Fibroblast of peridontal ligament (primary cell): ENCODE measurements at regions not wholly inside any gene's neighbourhood (a gene's known extent, or its start where the extent isn't known, plus 50 kb on each side); places are given as distances from the start of the nearest gene placed in this dataset.
A peak's percentile ranks its signal among the peaks of the same experiment; 100 is the strongest.

ENCODE experiments used
- DNase-seq: peaks from one replicate; pipeline ENCODE4 v3.0.0-alpha.2; 2010; ENCODE audit errors: extremely low read depth

DNA sequence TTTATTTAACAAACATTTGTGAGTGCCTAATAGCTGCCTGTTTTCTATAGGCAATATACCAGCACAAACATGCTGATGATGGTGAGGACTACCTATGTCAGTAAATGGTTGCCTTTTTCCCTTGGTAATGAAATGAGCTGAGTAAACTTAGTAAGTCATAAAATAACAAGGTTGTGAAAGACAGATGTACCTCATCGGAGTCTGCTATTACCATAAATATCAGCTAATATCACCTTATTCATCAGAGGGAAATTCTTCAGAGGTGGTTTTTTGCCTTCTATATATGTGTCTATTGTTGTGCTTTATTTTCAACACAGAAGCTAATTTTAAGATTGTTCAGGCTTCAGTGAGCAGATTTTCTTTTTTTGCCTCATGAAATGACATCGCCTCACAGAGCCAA, 1040.5 kb downstream of the DTWD2 start:
- DNase-seq = no peak

GRCh38 chr5:117947121-117947520, 1041.2 kb downstream of the DTWD2 start:
- no peak for DNase-seq

DNA sequence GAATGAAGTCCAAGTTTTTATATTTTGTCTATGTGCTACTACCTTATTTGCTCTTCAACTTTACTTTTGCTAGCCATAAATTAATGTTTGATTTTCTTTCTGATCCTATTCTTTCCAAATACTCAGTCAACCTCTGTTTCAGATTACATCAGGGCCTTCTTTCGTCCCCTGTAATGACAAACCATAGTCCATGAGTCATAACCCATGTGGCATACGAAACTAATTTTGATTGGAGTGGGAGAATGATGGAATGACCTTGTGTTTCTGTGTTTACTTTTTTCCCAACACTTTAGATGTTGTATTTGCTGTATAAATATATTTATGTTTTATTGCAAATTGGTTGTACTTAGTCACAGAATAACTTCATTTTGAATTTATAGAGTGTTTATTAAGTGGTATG, 1043.1 kb downstream of the DTWD2 start:
- DNase-seq = no peak

GRCh38 chr5:117943541-117943940, 1044.8 kb downstream of the DTWD2 start:
- DNase-seq = no peak

DNA sequence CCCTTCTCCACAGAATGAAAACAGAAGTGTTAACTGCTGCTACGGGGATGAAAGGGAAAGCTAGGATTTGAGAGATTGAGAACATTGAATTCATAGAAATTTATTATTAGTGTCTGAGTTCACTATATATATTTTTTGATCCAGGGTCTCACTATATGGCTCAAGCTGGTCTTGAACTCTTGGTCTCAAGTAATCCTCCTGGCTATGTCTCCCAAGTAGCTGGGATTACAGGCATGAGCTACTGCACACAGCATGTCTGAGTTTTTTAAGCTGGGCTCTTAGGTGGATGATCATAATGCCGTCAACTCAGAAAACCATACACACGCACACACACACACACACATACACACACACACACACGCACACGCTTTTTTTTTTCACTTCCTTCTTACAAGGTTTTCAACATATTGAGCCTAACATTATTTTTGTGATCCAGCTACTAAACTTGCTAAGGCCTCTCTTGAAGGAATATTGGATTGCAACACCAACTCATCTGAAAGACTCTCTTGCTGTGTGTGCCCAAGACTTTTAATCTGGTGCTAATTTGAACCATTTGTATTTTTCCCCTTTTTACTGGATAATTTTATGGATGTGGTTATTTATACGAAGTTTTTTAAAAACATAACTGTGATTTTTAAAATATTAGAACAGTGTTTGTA, 1045.4 kb downstream of the DTWD2 start:
- DNase-seq = no peak

GRCh38 chr5:117893211-117893610, 1095.1 kb downstream of the DTWD2 start:
- no peak for DNase-seq

DNA sequence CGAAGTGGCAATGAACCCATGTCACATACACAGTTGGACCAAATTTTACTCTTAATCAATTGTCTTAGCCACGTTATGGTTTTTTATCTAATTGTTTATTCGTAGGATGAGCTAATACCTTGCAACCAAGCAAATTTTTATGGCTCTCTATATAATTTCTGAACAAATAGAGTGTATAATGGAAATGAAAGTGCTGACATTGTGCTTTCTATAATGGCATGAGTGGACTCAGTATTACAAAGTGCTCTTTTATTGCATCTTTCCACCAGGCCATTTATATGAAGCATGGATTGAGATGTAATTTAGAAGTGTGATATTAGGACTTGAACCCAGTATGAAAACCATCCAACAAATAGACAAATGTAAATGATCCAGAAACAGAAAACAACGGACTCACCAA, 1096.0 kb downstream of the DTWD2 start:
- no peak for DNase-seq

GRCh38 chr5:117889596-117889995, 1098.8 kb downstream of the DTWD2 start:
- peak; percentile 52 for DNase-seq

DNA sequence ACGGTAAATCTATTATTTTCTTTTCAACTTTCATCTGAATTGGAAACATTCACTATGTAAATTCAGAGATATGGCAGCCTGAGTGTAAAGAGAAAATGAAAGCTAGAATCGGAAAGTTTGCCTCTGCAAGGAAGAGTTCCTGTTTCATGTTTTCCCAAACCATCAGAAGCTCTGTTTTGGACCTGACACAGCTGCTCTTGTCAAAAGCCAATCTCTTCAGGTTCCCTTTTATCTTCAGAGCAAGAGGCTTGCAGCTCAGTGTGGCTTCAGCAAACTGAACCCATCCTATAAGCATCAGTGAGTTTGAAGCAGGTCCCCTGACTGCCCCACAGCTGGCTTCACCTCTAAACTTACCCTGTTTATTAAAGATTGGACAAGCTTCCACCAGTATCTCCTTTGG, 1099.7 kb downstream of the DTWD2 start:
- DNase-seq = peak; percentile 36

GRCh38 chr5:117881426-117882230, 1106.7 kb downstream of the DTWD2 start:
- no peak for DNase-seq

GRCh38 chr5:117880932-117881331, 1107.4 kb downstream of the DTWD2 start:
- DNase-seq = no peak

- DNase-seq = no peak
Measured at GRCh38 chr5:117877731-117878130, 1110.6 kb downstream of the DTWD2 start.

DNA sequence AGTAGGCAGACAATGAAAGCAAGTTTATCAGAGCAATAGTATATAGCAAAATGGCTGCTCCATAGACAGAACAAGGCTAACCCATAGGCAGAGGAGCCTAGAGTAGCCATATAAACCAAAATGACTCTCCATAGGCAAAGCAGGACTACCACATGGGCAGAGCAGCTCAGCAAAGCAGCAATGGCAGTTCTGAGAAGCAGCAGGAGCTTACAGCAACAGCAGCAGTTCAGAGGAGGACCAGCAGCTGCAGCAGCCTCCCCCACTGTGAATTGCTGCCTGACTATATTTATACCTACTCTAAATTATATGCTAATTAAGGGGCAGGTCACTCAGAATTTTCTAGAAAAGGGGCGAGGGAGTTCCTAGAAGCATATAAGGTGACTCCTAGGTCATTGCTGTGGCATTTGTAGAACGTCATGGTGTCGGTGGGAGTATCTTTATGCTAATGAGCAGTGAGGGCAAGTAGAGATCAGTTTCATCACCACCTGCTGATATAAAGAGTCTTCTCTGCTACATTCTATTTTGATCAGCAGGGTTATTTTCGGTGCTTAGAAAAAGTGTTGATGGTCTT, 1115.5 kb downstream of the DTWD2 start:
- DNase-seq = no peak

GRCh38 chr5:117869596-117869995, 1118.8 kb downstream of the DTWD2 start:
- no peak for DNase-seq

GRCh38 chr5:117863586-117864296, 1124.6 kb downstream of the DTWD2 start:
- DNase-seq = no peak

DNA sequence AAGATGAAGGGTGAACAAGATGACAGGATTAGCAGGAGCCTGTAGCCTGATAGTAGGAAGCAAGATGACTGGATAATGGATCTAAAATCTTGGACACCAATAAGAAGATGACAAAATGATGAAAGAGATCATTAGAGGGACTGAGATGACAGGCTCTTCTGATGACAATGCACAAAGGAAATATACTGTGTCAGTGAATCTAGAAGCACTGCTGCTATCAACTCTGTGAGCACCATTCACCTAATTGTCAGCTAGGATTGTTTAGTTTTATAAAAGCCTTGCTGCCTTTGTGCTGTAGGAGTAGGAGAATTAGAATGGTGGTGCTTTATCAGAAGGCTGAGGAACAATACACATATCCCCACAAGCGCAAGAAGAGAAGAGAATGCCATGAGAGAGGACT, 1127.8 kb downstream of the DTWD2 start:
- DNase-seq = no peak

DNA sequence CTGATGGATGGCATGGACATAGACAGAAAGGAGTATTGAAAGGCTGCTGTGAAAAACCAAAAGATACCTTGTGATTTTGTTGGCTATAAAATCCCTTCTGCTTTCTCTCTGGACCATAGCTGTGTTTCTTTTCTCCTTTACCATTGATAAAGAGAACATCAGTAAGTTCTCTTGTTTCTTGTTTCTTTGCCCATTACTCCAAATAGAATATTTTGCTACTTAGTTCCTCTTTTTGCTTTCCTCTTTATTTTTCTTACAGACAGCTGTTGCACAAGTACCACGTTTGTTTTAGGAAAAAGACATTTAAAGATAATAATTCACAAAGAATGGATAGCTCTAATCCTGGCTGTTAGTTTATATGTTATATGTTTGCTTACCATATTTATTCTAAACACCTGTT, 1129.2 kb downstream of the DTWD2 start:
- DNase-seq = no peak

DNA sequence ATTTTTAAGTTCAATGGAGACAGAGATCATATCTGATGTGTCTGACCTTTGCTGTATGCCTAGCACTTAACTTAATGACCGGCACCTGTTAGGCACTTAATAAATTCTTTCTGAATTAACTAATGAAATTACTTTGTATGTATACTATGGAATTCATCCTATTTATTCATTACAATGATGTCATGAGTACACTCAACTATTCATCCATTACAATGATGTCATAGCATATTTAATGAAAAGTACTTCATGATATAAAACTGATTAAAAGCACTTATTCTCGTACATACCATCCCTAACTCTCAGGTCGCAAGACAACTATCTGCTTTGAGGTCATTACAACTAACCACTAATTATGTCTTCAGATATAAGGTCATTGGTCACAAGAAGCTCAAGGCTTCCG, 1131.6 kb downstream of the DTWD2 start:
- no peak for DNase-seq

DNA sequence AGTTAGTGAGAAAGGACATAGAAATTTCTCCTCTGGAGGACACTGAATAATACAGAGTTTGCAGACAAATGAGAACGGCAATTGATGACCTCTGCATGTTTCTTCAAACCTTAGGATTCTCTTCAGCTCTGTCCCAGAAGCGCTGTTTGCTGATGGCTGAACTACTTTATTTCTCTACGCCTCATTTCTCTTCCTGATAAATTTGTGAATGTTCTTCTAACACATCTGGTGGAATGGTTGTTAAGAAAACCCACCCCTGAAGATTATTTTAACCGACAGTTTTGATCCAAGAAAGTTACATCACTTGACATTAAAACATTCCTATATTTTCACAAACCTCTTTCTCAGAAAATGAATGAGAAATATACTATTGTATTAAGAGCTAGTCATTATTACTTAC, 1150.6 kb downstream of the DTWD2 start:
- DNase-seq = no peak

GRCh38 chr5:117833691-117834090, 1154.7 kb downstream of the DTWD2 start:
- DNase-seq = no peak

- no peak for DNase-seq
Measured at GRCh38 chr5:117829646-117830045, 1158.7 kb downstream of the DTWD2 start.

DNA sequence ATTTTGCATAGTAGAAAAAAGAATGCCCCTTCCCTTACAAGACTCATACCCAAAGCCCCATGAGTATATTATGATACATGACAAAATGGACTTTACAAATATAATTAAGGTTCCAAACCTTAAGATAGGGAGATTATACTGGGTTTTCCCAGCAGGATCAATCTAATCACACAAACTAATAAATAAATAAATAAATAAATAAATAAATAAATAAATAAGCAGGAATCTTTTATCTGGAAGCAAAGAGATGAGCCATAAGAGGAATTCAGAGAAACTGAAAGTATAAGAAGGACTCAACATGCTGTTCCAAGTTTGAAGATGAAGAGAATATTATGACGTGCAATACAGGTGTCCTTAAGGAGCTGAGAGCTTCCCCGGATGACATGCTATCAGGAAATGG, 1174.5 kb downstream of the DTWD2 start:
- no peak for DNase-seq

- no peak for DNase-seq
Measured at GRCh38 chr5:117812861-117813260, 1175.5 kb downstream of the DTWD2 start.
